ENCODE measurements at regions not wholly inside any gene's neighbourhood (a gene's known extent, or its start where the extent isn't known, plus 50 kb on each side); places are given as distances from the start of the nearest gene placed in this dataset.

GRCh38 chr11:11137339-11137738, 215.7 kb downstream of the CSNK2A3 start:
- no peak overlapping the region for H3K27ac ChIP-seq
- TF ChIP-seq, protein P1, sequence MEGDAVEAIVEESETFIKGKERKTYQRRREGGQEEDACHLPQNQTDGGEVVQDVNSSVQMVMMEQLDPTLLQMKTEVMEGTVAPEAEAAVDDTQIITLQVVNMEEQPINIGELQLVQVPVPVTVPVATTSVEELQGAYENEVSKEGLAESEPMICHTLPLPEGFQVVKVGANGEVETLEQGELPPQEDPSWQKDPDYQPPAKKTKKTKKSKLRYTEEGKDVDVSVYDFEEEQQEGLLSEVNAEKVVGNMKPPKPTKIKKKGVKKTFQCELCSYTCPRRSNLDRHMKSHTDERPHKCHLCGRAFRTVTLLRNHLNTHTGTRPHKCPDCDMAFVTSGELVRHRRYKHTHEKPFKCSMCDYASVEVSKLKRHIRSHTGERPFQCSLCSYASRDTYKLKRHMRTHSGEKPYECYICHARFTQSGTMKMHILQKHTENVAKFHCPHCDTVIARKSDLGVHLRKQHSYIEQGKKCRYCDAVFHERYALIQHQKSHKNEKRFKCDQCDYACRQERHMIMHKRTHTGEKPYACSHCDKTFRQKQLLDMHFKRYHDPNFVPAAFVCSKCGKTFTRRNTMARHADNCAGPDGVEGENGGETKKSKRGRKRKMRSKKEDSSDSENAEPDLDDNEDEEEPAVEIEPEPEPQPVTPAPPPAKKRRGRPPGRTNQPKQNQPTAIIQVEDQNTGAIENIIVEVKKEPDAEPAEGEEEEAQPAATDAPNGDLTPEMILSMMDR (conservative IDR thresholded peaks at IDR 0.05) = no peak
- no peak for TF ChIP-seq ZFX (IDR thresholded peaks at IDR 0.05)

- TF ChIP-seq, protein P1 (conservative IDR thresholded peaks at IDR 0.05) = no peak
- TF ChIP-seq ZFX (IDR thresholded peaks at IDR 0.05) = no peak
- no peak overlapping the region for H3K27ac ChIP-seq
Observed at GRCh38 chr11:11135820-11136476, 217.1 kb downstream of the CSNK2A3 start.

GRCh38 chr11:11129118-11129517, 223.9 kb downstream of the CSNK2A3 start:
- no peak for TF ChIP-seq ZFX (IDR thresholded peaks at IDR 0.05)
- TF ChIP-seq, protein P1 (conservative IDR thresholded peaks at IDR 0.05) = no peak
- H3K27ac ChIP-seq = no peak overlapping the region

DNA sequence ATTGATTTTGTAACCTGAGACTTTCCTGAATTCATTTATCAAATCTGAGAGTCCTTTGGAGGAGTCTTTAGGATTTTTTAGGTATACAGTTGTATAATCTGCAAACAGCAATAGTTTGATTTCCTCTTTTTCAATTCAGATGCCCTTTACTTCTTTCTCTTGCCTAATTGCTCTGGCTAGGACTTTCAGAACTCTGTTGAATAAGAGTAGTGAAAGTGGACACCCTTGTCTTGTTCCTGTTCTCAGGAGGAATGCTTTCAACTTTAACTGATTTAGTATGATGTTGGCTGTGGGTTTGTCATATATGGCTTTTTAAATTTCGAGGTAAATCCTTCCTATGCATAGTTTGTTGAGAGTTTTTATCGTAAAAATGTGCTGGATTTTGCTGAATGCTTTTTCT, 227.4 kb downstream of the CSNK2A3 start:
- no peak for TF ChIP-seq ZFX (IDR thresholded peaks at IDR 0.05)
- TF ChIP-seq, protein P1 (conservative IDR thresholded peaks at IDR 0.05) = no peak
- no peak overlapping the region for H3K27ac ChIP-seq

DNA sequence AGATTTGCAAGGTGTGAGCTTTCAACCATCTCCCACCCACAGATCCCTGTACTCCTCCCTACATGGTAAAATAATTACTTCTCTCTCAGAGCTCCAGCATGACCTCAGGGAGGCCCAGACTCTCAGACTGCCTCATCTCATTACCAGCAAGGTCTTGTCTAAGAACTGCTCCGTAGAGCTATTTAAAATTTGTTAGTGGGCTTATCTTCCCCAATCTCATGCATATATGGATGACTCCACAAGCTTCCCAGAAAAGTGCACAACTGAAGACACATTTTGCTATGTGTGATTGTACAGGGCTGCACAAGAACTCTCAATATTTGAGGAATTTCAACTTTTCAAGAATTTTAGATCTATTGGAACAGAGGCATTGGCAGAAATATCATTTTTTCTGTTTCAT, 230.3 kb downstream of the CSNK2A3 start:
- H3K27ac ChIP-seq = no peak overlapping the region
- TF ChIP-seq ZFX (IDR thresholded peaks at IDR 0.05) = no peak
- TF ChIP-seq, protein P1 (conservative IDR thresholded peaks at IDR 0.05) = no peak

- no peak for TF ChIP-seq ZFX (IDR thresholded peaks at IDR 0.05)
- TF ChIP-seq, protein P1 (conservative IDR thresholded peaks at IDR 0.05) = no peak
Observed at GRCh38 chr11:11119917-11120316, 233.1 kb downstream of the CSNK2A3 start.

GRCh38 chr11:11117730-11118129, 235.3 kb downstream of the CSNK2A3 start:
- no peak for TF ChIP-seq ZFX (IDR thresholded peaks at IDR 0.05)
- TF ChIP-seq, protein P1 (conservative IDR thresholded peaks at IDR 0.05) = no peak
- H3K27ac ChIP-seq = no peak overlapping the region

More at GRCh38 chr11:11119917-11120316, 233.1 kb downstream of the CSNK2A3 start:
- no peak overlapping the region for H3K27ac ChIP-seq
